Vagina (tissue), 2 donors: ENCODE measurements at regions not wholly inside any gene's neighbourhood (a gene's known extent, or its start where the extent isn't known, plus 50 kb on each side); places are given as distances from the start of the nearest gene placed in this dataset.

Experiments
- DNase-seq, 2 donors: peaks; one replicate each; pipeline ENCODE4 v3.0.0-alpha.2; 2017; ENCODE audit errors: extremely low spot score in 2 of 2
- H3K27ac ChIP-seq: fragments of 200-600 bp; sonication (generic); one replicate; pipeline ENCODE4 v1.5.1; 2019
- H3K27me3 ChIP-seq: fragments of 200-600 bp; sonication (generic); one replicate; pipeline ENCODE4 v1.5.1; 2019
- H3K36me3 ChIP-seq, 2 donors: fragments of 200-600 bp; sonication (generic); one replicate each; pipeline ENCODE4 v1.5.1; 2017 to 2019
- H3K4me1 ChIP-seq: fragments of 200-600 bp; sonication (generic); one replicate; pipeline ENCODE4 v1.5.1; 2019
- H3K4me3 ChIP-seq, 2 donors: fragments of 200-600 bp; sonication (generic); 1 replicate in 1 of 2; 2 replicates in 1 of 2; pipeline ENCODE4 v1.5.1; 2016 to 2019
- H3K9me3 ChIP-seq: fragments of 200-600 bp; sonication (generic); one replicate; pipeline ENCODE4 v1.5.1; 2019
- POLR2A ChIP-seq, 2 donors: fragments of 450-650 bp; IDR thresholded peaks; one replicate each; pipeline ENCODE4 v1.6.1; 2017; ENCODE audit warnings: antibody characterized with exemption in 2 of 2, mild to moderate bottlenecking in 2 of 2, moderate library complexity in 2 of 2
- POLR2AphosphoS5 ChIP-seq, 2 donors: sonication (generic); formaldehyde crosslinking; IDR thresholded peaks; one replicate each; pipeline ENCODE4 v1.9.0; 2017; ENCODE audit warnings: antibody characterized with exemption in 2 of 2, mild to moderate bottlenecking in 2 of 2, low read depth in 1 of 2; ENCODE audit not compliant: insufficient read depth in 1 of 2
- intact Hi-C: fragments of 100-400 bp; cut with DNase I; formaldehyde crosslinking; loops from one replicate; pipeline ENCODE4 v1.15.1; 2023
- TF ChIP-seq, protein P1 (sequence below), 3 experiments: fragments of 450-650 bp in 2 of 3; fragments of 200-600 bp in 1 of 3; sonication (generic) in 1 of 3; IDR thresholded peaks; one replicate each; pipeline ENCODE4 v1.5.1; 2017 to 2019; ENCODE audit warnings: antibody characterized with exemption in 3 of 3, mild to moderate bottlenecking in 2 of 3, moderate library complexity in 2 of 3

DNA sequence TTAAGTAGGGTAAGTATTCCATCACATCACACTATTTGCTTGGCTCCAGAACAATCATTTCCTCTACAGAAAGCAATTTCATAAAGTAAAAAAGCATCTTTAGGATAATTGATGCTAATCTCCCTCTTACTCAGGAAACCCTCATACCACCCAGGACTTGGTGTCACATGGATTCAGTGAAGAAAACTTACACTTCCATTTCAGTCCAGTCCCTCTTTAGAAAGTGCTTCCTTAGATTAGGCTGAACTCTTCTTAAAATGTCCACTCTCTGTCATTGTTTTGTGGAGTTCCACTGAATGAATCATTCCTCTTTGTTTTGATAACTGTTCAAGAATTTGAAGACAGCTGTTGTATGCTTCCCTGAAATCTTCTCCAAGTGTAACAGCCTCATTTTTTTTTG lies 144.0 kb upstream of the ZNF462 start:
- DNase-seq = no peak
- intact Hi-C loops = no loop called here
- no peaks in the 10 kb centered on the region for H3K9me3 ChIP-seq

DNA sequence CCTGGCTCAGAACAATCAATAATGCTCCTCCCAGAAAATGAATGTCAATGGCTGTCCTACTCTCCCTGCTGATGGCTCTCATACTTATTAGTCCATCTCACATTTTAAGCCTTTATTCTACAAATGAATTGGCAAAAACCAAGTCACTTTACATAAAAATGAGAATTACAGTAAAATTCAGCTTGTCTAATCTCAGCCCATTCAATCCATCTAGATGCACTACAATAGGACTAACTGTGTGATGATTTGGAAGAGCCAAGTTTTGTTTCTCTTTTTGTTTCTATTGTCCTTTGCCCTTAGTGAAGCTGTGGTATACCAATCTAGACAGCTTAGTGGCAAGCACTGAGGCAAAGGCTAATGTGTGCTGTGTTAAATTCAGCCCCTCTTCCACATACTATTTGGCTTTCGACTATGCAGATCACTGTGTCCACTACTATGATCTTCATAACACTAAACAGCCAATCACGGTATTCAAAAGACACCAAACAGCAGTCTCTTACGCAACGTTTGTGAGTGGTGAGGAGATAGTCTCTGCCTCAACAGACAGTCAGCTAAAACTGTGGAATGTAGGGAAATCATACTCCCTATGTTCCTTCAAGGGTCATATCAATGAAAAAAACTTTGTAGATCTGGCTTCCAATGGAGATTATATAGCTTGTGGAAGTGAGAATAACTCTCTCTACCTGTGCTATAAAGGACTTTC lies 140.8 kb upstream of the ZNF462 start:
- Histone ChIP-seq H3K4me3 (no peak overlapping the region), H3K27me3 (no peaks in the 10 kb centered on the region), H3K27ac (no peak overlapping the region), H3K9me3 (no peaks in the 10 kb centered on the region), H3K36me3 (no peaks in the 10 kb centered on the region), H3K4me1 (peaks cover 11% of the 10 kb centered on the region)
- intact Hi-C loops = no loop called here
- TF ChIP-seq POLR2AphosphoS5 (IDR thresholded peaks at IDR 0.05; ENCODE audit: insufficient read depth in 1 of 2, low read depth in 1 of 2) = no peak
- TF ChIP-seq POLR2A (IDR thresholded peaks at IDR 0.05) = no peak
- DNase-seq = no peak

More for the DNA sequence above, 144.0 kb upstream of the ZNF462 start:
- H3K4me3 ChIP-seq = no peak overlapping the region
- H3K27me3 ChIP-seq = no peaks in the 10 kb centered on the region
- TF ChIP-seq, protein P1, sequence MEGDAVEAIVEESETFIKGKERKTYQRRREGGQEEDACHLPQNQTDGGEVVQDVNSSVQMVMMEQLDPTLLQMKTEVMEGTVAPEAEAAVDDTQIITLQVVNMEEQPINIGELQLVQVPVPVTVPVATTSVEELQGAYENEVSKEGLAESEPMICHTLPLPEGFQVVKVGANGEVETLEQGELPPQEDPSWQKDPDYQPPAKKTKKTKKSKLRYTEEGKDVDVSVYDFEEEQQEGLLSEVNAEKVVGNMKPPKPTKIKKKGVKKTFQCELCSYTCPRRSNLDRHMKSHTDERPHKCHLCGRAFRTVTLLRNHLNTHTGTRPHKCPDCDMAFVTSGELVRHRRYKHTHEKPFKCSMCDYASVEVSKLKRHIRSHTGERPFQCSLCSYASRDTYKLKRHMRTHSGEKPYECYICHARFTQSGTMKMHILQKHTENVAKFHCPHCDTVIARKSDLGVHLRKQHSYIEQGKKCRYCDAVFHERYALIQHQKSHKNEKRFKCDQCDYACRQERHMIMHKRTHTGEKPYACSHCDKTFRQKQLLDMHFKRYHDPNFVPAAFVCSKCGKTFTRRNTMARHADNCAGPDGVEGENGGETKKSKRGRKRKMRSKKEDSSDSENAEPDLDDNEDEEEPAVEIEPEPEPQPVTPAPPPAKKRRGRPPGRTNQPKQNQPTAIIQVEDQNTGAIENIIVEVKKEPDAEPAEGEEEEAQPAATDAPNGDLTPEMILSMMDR (IDR thresholded peaks at IDR 0.05) = no peak
- TF ChIP-seq POLR2AphosphoS5 (IDR thresholded peaks at IDR 0.05; ENCODE audit: insufficient read depth in 1 of 2, low read depth in 1 of 2) (no peak), POLR2A (IDR thresholded peaks at IDR 0.05) (no peak)
- no peak overlapping the region for H3K27ac ChIP-seq
- peaks cover 11% of the 10 kb centered on the region for H3K4me1 ChIP-seq
- no peaks in the 10 kb centered on the region for H3K36me3 ChIP-seq

DNA sequence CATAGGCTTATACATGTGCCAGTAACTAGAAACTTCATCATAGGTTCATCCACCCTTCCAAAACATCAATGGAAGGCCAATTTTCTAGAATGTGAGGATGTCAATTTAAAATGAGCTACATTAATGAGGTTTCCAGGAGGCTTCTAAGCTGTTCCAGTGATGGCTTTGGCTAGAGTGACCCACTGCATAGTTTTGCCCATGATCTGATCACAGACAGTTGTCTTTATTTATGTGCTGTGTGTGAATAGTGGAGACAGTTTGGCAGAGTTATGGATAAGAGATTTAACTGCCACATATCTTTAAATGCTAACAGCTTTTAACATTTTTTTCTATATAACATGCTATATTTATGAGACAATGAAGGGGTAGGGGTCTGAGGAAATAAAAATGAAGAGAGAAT lies 139.0 kb upstream of the ZNF462 start:
- no peak for DNase-seq
- H3K36me3 ChIP-seq = no peaks in the 10 kb centered on the region
- no peak overlapping the region for H3K4me3 ChIP-seq
- no peaks in the 10 kb centered on the region for H3K27me3 ChIP-seq
- no peak for TF ChIP-seq POLR2AphosphoS5 (IDR thresholded peaks at IDR 0.05; ENCODE audit: insufficient read depth in 1 of 2, low read depth in 1 of 2)
- TF ChIP-seq, protein P1 (IDR thresholded peaks at IDR 0.05) = no peak
- no peak for TF ChIP-seq POLR2A (IDR thresholded peaks at IDR 0.05)
- intact Hi-C loops = no loop called here
- no peak overlapping the region for H3K27ac ChIP-seq
- no peaks in the 10 kb centered on the region for H3K4me1 ChIP-seq
- H3K9me3 ChIP-seq = no peaks in the 10 kb centered on the region

DNA sequence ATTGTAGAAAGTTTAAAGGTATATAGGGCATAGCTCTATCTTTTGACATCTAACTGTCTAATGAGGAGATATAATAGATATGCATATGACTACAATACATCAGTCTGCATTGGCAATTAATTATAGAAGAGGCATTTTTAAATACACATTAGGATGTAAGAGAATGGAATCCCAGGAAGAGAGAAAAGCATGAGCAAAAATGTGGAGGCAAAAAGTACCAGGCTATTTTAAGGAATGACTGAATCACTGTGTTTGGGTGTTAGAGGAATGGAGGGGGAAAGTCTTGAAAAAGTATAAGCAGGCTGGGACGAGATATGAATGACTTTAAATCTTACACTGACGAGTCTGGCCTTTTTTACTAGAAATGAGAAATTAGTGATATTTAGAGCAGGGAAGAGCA lies 138.4 kb upstream of the ZNF462 start:
- Histone ChIP-seq H3K4me1 (peaks cover 4% of the 10 kb centered on the region), H3K36me3 (no peaks in the 10 kb centered on the region), H3K27me3 (no peaks in the 10 kb centered on the region), H3K4me3 (no peak overlapping the region), H3K27ac (no peak overlapping the region), H3K9me3 (no peaks in the 10 kb centered on the region)
- TF ChIP-seq POLR2AphosphoS5 (IDR thresholded peaks at IDR 0.05; ENCODE audit: insufficient read depth in 1 of 2, low read depth in 1 of 2) (no peak), POLR2A (IDR thresholded peaks at IDR 0.05) (no peak)
- TF ChIP-seq, protein P1 (IDR thresholded peaks at IDR 0.05) = no peak
- intact Hi-C loops = no loop called here
- DNase-seq = no peak

DNA sequence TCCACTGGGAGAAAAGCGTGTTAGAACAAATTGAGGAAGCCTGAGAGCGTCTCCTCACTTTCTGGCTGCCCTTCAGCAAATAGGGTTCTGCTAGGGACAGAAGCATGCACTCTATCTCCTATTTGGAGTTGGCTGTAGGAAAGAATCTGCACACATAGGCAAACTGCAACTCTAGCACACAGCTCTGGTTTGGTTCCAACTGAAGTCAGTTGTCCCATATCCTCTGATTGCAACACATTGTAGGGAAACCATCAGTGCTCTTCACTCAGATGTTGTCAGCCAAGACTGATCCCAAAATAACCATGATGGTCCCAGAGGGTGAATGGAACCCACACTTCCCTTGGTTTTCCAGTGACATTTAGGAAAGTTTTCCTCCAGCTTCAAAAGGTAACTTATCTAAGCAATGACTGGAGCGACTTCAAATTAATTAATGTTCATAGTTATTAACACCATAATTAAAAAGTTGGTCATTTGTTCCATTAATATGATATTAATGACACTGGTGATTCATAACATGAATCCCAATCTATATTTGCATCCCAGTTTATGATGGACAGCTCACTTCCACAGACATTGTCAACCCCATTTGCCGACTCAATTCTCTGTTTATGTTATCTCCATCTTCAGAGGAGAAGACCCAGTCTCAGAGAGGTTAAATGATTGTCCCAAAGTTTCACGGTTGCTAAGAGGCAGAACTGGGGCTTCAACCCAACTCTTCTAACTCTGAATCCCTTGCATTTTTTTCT lies 136.7 kb upstream of the ZNF462 start:
- no peaks in the 10 kb centered on the region for H3K9me3 ChIP-seq
- TF ChIP-seq POLR2A (IDR thresholded peaks at IDR 0.05) (no peak), POLR2AphosphoS5 (IDR thresholded peaks at IDR 0.05; ENCODE audit: insufficient read depth in 1 of 2, low read depth in 1 of 2) (no peak)
- TF ChIP-seq, protein P1 (IDR thresholded peaks at IDR 0.05) = no peak
- no peak for DNase-seq
- intact Hi-C loops = no loop called here
- H3K4me1 ChIP-seq = peaks cover 6% of the 10 kb centered on the region
- no peak overlapping the region for H3K27ac ChIP-seq
- H3K27me3 ChIP-seq = no peaks in the 10 kb centered on the region
- H3K4me3 ChIP-seq = no peak overlapping the region
- H3K36me3 ChIP-seq = no peaks in the 10 kb centered on the region
